HUES6 (cell line): ENCODE measurements at regions not wholly inside any gene's neighbourhood (a gene's known extent, or its start where the extent isn't known, plus 50 kb on each side); places are given as distances from the start of the nearest gene placed in this dataset.

Experiments used
- H3K27ac ChIP-seq: 2 replicates; pipeline ENCODE4 v1.7.0; 2013; ENCODE audit warnings: low read depth, mild to moderate bottlenecking, low read length, inconsistent platforms
- H3K27me3 ChIP-seq: 2 replicates; pipeline ENCODE4 v1.6.1; 2013; ENCODE audit warnings: low read length; ENCODE audit not compliant: control insufficient read depth, insufficient read depth
- H3K36me3 ChIP-seq: 2 replicates; pipeline ENCODE4 v1.6.1; 2013; ENCODE audit warnings: low read length; ENCODE audit not compliant: control insufficient read depth, insufficient read depth
- H3K4me1 ChIP-seq: 2 replicates; pipeline ENCODE4 v1.6.1; 2013; ENCODE audit warnings: low read length; ENCODE audit not compliant: control insufficient read depth, insufficient read depth
- H3K4me3 ChIP-seq: 2 replicates; pipeline ENCODE4 v1.5.1; 2013; ENCODE audit warnings: low read depth, low read length
- H3K9ac ChIP-seq: one replicate; pipeline ENCODE4 v1.6.1; 2013; ENCODE audit warnings: mild to moderate bottlenecking, low read length
- H3K9me3 ChIP-seq: 2 replicates; pipeline ENCODE4 v1.6.1; 2013; ENCODE audit warnings: low read depth, low read length; ENCODE audit not compliant: control insufficient read depth, insufficient read depth

- Histone ChIP-seq H3K27me3 (no peaks in the 10 kb centered on the region), H3K9ac (no peak overlapping the region), H3K36me3 (no peaks in the 10 kb centered on the region), H3K4me3 (no peak overlapping the region), H3K9me3 (peaks cover 4% of the 10 kb centered on the region; the same call in 1 of the 2 replicates), H3K27ac (no peak overlapping the region), H3K4me1 (no peaks in the 10 kb centered on the region)
Observed at GRCh38 chr5:114565139-114565538, 203.3 kb downstream of the KCNN2 start.

GRCh38 chr5:114561415-114561814 lies 199.5 kb downstream of the KCNN2 start:
- H3K27ac ChIP-seq, result no peak overlapping the region
- H3K9me3 ChIP-seq, result no peaks in the 10 kb centered on the region
- no peak overlapping the region for H3K4me3 ChIP-seq
- no peaks in the 10 kb centered on the region for H3K36me3 ChIP-seq
- H3K9ac ChIP-seq, result no peak overlapping the region
- no peaks in the 10 kb centered on the region for H3K4me1 ChIP-seq
- H3K27me3 ChIP-seq, result no peaks in the 10 kb centered on the region
